GM23338 (cell line): ENCODE measurements at regions not wholly inside any gene's neighbourhood (a gene's known extent, or its start where the extent isn't known, plus 50 kb on each side); places are given as distances from the start of the nearest gene placed in this dataset.
"Not testable (repeated sequence)": the region's sequence is repeated elsewhere in the genome, so short reads cannot be mapped to it uniquely, and the experiment has no call there.

ENCODE experiments used
- CTCF ChIP-seq, 2 experiments: fragments of 200-600 bp in 1 of 2; sonication (generic) in 1 of 2; conservative IDR thresholded peaks; 2 replicates each; pipeline versions ENCODE4 v1.5.1 to v1.6.1; 2016 to 2017; ENCODE audit warnings: antibody characterized with exemption in 2 of 2, low read depth in 2 of 2, mild to moderate bottlenecking in 2 of 2, moderate library complexity in 1 of 2
- EZH2 ChIP-seq: fragments of 200-600 bp; sonication (generic); IDR thresholded peaks from one replicate; pipeline ENCODE4 v1.8.0; 2017; ENCODE audit warnings: antibody characterized with exemption, mild to moderate bottlenecking, low read depth; ENCODE audit not compliant: unreplicated experiment
- JUNB ChIP-seq: IDR thresholded peaks from one replicate; pipeline ENCODE4 v1.6.1; 2016; ENCODE audit warnings: antibody characterized with exemption; ENCODE audit not compliant: unreplicated experiment
- POLR2AphosphoS5 ChIP-seq: IDR thresholded peaks from 2 replicates; pipeline ENCODE4 v1.6.1; 2016; ENCODE audit warnings: antibody characterized with exemption, low read depth
- TF ChIP-seq, protein P1 (sequence below): IDR thresholded peaks from one replicate; pipeline ENCODE4 v1.6.1; 2018; ENCODE audit warnings: antibody characterized with exemption; ENCODE audit not compliant: unreplicated experiment

- TF ChIP-seq CTCF (conservative IDR thresholded peaks at IDR 0.05; ENCODE audit: low read depth in 2 of 2); POLR2AphosphoS5; JUNB; EZH2: not testable (repeated sequence)
- TF ChIP-seq, protein P1, sequence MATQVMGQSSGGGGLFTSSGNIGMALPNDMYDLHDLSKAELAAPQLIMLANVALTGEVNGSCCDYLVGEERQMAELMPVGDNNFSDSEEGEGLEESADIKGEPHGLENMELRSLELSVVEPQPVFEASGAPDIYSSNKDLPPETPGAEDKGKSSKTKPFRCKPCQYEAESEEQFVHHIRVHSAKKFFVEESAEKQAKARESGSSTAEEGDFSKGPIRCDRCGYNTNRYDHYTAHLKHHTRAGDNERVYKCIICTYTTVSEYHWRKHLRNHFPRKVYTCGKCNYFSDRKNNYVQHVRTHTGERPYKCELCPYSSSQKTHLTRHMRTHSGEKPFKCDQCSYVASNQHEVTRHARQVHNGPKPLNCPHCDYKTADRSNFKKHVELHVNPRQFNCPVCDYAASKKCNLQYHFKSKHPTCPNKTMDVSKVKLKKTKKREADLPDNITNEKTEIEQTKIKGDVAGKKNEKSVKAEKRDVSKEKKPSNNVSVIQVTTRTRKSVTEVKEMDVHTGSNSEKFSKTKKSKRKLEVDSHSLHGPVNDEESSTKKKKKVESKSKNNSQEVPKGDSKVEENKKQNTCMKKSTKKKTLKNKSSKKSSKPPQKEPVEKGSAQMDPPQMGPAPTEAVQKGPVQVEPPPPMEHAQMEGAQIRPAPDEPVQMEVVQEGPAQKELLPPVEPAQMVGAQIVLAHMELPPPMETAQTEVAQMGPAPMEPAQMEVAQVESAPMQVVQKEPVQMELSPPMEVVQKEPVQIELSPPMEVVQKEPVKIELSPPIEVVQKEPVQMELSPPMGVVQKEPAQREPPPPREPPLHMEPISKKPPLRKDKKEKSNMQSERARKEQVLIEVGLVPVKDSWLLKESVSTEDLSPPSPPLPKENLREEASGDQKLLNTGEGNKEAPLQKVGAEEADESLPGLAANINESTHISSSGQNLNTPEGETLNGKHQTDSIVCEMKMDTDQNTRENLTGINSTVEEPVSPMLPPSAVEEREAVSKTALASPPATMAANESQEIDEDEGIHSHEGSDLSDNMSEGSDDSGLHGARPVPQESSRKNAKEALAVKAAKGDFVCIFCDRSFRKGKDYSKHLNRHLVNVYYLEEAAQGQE, result not testable (repeated sequence)
Measured at GRCh38 chr15:59760256-59760655, 71.1 kb upstream of the BNIP2 start.
